Natural killer cell (primary cell): ENCODE measurements at regions not wholly inside any gene's neighbourhood (a gene's known extent, or its start where the extent isn't known, plus 50 kb on each side); places are given as distances from the start of the nearest gene placed in this dataset.

ENCODE experiments used
- ATAC-seq, 3 donors: fragments of 150-1000 bp in 2 of 3; fragments of 200-7000 bp in 1 of 3; cut with Tn5 transposase; 1 replicate in 1 of 3; 2 replicates in 2 of 3; pipeline ENCODE4 v1.10.0; 2021; ENCODE audit warnings: mild to moderate bottlenecking in 2 of 3, moderate library complexity in 2 of 3
- DNase-seq, 2 donors: peaks; one replicate each; pipeline versions ENCODE4 v3.0.0 to v3.0.0-alpha.2; 2013 to 2021; ENCODE audit warnings: mixed read lengths in 1 of 2
- H3K27ac ChIP-seq: one replicate; pipeline ENCODE4 v1.5.1; 2013; ENCODE audit warnings: mild to moderate bottlenecking, low read length
- H3K27me3 ChIP-seq: one replicate; pipeline ENCODE4 v1.6.1; 2013; ENCODE audit warnings: low read length; ENCODE audit not compliant: control insufficient read depth, insufficient read depth
- H3K36me3 ChIP-seq: one replicate; pipeline ENCODE4 v1.6.1; 2013; ENCODE audit warnings: low read length; ENCODE audit not compliant: control insufficient read depth, insufficient read depth
- H3K4me1 ChIP-seq: one replicate; pipeline ENCODE4 v1.6.1; 2013; ENCODE audit warnings: low read length; ENCODE audit not compliant: control insufficient read depth, insufficient read depth
- H3K4me3 ChIP-seq: one replicate; pipeline ENCODE4 v1.5.1; 2013; ENCODE audit warnings: low read length
- H3K9me3 ChIP-seq: one replicate; pipeline ENCODE4 v1.6.1; 2013; ENCODE audit warnings: low read length; ENCODE audit not compliant: control insufficient read depth, insufficient read depth
- H3K27ac Mint-ChIP-seq, 2 donors: one replicate each; pipeline ENCODE4 v1.8.0; 2022; ENCODE audit warnings: mild to moderate bottlenecking in 2 of 2, mixed read lengths in 2 of 2, moderate library complexity in 1 of 2
- H3K27me3 Mint-ChIP-seq, 2 donors: one replicate each; pipeline ENCODE4 v1.8.0; 2022; ENCODE audit warnings: low read depth in 2 of 2, mixed read lengths in 2 of 2
- H3K36me3 Mint-ChIP-seq: one replicate; pipeline ENCODE4 v1.8.0; 2022; ENCODE audit warnings: mixed read lengths
- H3K4me1 Mint-ChIP-seq, 2 donors: one replicate each; pipeline ENCODE4 v1.8.0; 2022; ENCODE audit warnings: mixed read lengths in 2 of 2
- H3K4me3 Mint-ChIP-seq: one replicate; pipeline ENCODE4 v1.8.0; 2022; ENCODE audit warnings: mild to moderate bottlenecking, moderate library complexity, mixed read lengths
- H3K9me3 Mint-ChIP-seq, 2 donors: one replicate each; pipeline ENCODE4 v1.8.0; 2022; ENCODE audit warnings: mixed read lengths in 2 of 2
- WGBS: methylation state at CpG from one replicate; pipeline ENCODE4 v1.1.7; 2013; ENCODE audit warnings: missing lambda C conversion rate; ENCODE audit not compliant: insufficient coverage; 5-methylcytosine and 5-hydroxymethylcytosine counted together
- intact Hi-C: fragments of 100-400 bp; cut with micrococcal nuclease; formaldehyde crosslinking; loops from one replicate; pipeline ENCODE4 v1.14.2; 2022
- TF ChIP-seq, protein P1 (sequence below): fragments of 200-600 bp; IDR thresholded peaks from one replicate; pipeline ENCODE4 v1.8.0; 2022; ENCODE audit warnings: antibody characterized with exemption

DNA sequence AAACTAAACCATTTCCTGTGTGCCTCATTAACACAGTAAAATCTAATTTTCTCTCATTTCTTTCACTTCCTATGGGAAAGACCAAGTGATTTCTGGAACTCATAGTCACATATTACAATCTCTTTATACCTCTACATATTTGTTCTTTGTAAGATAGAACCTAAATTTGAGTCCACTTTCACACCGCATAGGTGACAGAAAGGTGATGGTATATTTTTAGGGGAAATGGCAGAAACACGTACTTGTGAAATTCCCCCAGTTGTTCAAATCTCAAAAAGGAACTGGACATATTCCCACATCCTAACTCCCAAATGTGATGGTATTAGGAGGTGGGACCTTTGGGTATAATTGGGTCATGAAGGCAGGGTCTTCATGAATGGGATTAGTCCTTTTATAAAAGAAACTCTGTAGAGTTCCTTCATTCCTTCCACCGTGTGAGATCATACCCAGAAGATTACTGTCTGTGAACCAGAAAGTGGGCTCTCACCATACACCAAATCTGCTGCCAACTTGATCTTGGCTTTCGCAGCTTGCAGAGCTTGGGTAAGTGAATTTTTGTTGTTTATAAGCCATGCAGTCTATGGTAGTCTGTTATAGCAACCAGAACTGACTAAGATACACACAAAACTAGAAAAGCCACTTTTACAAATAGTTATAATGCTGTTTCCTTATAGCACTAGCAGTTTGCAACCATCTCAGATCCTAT, 542.1 kb downstream of the DSC3 start:
- Mint-ChIP-seq H3K4me3 (no peak overlapping the region), H3K36me3 (no peaks in the 10 kb centered on the region), H3K4me1 (no peaks in the 10 kb centered on the region), H3K27ac (no peak overlapping the region), H3K9me3 (peaks cover 0 to 3% of the 10 kb centered on the region in 2 donors), H3K27me3 (no peaks in the 10 kb centered on the region)
- Histone ChIP-seq H3K4me1 (no peaks in the 10 kb centered on the region), H3K9me3 (no peaks in the 10 kb centered on the region), H3K27me3 (no peaks in the 10 kb centered on the region), H3K27ac (no peak overlapping the region), H3K4me3 (no peak overlapping the region), H3K36me3 (no peaks in the 10 kb centered on the region)
- TF ChIP-seq, protein P1, sequence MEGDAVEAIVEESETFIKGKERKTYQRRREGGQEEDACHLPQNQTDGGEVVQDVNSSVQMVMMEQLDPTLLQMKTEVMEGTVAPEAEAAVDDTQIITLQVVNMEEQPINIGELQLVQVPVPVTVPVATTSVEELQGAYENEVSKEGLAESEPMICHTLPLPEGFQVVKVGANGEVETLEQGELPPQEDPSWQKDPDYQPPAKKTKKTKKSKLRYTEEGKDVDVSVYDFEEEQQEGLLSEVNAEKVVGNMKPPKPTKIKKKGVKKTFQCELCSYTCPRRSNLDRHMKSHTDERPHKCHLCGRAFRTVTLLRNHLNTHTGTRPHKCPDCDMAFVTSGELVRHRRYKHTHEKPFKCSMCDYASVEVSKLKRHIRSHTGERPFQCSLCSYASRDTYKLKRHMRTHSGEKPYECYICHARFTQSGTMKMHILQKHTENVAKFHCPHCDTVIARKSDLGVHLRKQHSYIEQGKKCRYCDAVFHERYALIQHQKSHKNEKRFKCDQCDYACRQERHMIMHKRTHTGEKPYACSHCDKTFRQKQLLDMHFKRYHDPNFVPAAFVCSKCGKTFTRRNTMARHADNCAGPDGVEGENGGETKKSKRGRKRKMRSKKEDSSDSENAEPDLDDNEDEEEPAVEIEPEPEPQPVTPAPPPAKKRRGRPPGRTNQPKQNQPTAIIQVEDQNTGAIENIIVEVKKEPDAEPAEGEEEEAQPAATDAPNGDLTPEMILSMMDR = no peak
- 88% methylated on average over 3 of the region's 4 CpGs for WGBS
- DNase-seq (no peak), ATAC-seq (no peak)
- intact Hi-C loops = no loop called here

DNA sequence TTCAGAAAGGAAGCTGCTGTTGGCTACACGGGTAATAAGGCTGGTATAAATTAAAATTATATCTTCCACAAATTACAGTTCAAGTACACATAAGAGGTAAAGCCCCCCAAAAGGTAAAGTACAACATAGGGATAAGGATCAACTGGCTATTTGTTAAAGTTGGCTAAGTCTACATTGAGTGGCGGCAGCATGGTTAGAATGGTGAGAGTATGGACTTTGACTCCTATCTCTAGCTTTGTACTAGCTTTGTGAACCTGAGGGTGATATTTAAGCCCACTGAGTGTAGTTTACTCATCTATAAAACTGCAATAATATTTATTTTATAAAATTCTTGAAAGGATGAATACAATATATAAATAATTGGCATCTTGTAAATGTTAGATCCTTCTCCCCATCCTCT, 542.8 kb downstream of the DSC3 start:
- 80% methylated on average over 1 of the region's 2 CpGs for WGBS
- intact Hi-C loops = no loop called here
- H3K4me1 Mint-ChIP-seq = no peaks in the 10 kb centered on the region
- DNase-seq (no peak), ATAC-seq (no peak)
- H3K36me3 Mint-ChIP-seq = no peaks in the 10 kb centered on the region
- H3K4me3 Mint-ChIP-seq = no peak overlapping the region
- H3K9me3 Mint-ChIP-seq = peaks cover 0 to 6% of the 10 kb centered on the region in 2 donors
- Histone ChIP-seq H3K4me3 (no peak overlapping the region), H3K27me3 (no peaks in the 10 kb centered on the region), H3K27ac (no peak overlapping the region), H3K4me1 (no peaks in the 10 kb centered on the region), H3K36me3 (no peaks in the 10 kb centered on the region), H3K9me3 (no peaks in the 10 kb centered on the region)
- TF ChIP-seq, protein P1 = no peak
- H3K27ac Mint-ChIP-seq = no peak overlapping the region
- no peaks in the 10 kb centered on the region for H3K27me3 Mint-ChIP-seq

DNA sequence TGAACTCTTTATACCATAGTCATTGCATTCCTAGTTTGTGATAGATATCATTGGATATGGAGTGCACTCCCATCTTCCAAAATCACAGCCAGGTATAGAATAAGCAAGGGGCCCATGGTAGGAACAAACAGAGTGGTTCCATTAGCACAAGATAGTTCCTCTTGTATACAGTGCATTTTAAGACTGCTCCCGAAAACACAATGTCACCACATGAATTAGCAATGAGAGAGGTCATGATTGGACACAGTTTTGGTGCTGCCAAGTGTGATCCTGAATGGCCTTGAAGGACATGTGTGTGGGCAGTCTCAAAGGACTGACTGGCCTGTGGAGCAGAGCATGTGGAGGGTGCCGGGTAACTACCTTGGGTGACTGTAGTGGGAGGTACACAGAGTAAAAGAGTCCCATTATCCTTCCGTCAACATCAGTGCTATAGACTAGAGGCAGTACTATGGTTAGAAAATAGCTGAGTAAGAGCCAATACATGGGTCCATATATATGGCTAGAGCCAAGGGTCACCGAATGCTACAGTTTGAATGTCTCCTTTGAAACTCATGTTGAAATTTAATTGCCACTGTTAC, 549.9 kb downstream of the DSC3 start:
- DNase-seq (no peak), ATAC-seq (no peak)
- Histone ChIP-seq H3K27me3 (no peaks in the 10 kb centered on the region), H3K4me1 (no peaks in the 10 kb centered on the region), H3K4me3 (no peak overlapping the region), H3K9me3 (no peaks in the 10 kb centered on the region), H3K36me3 (no peaks in the 10 kb centered on the region), H3K27ac (no peak overlapping the region)
- intact Hi-C loops = no loop called here
- Mint-ChIP-seq H3K27me3 (no peaks in the 10 kb centered on the region), H3K9me3 (peaks cover 6 to 14% of the 10 kb centered on the region in 2 donors), H3K36me3 (no peaks in the 10 kb centered on the region), H3K27ac (no peak overlapping the region), H3K4me3 (no peak overlapping the region), H3K4me1 (no peaks in the 10 kb centered on the region)
- 95% methylated on average over 4 of the region's 4 CpGs for WGBS
- TF ChIP-seq, protein P1 = no peak
